Ectodermal cell (in vitro differentiated cells): ENCODE measurements at regions not wholly inside any gene's neighbourhood (a gene's known extent, or its start where the extent isn't known, plus 50 kb on each side); places are given as distances from the start of the nearest gene placed in this dataset.

Experiments
- H3K27ac ChIP-seq: 2 replicates; pipeline ENCODE4 v1.7.0; 2013; ENCODE audit warnings: mild to moderate bottlenecking, low read depth, low read length; ENCODE audit not compliant: insufficient read depth, poor library complexity, severe bottlenecking
- H3K27me3 ChIP-seq: 2 replicates; pipeline ENCODE4 v1.7.0; 2013; ENCODE audit warnings: mild to moderate bottlenecking, low read length; ENCODE audit not compliant: insufficient read depth, control insufficient read depth, poor library complexity, severe bottlenecking
- H3K36me3 ChIP-seq: one replicate; pipeline ENCODE4 v1.7.0; 2013; ENCODE audit warnings: low read length; ENCODE audit not compliant: control insufficient read depth, insufficient read depth
- H3K4me1 ChIP-seq: one replicate; pipeline ENCODE4 v1.7.0; 2013; ENCODE audit warnings: low read length; ENCODE audit not compliant: control insufficient read depth, insufficient read depth
- H3K4me3 ChIP-seq: 2 replicates; pipeline ENCODE4 v1.7.0; 2013; ENCODE audit warnings: low read depth, low read length, control low read depth; ENCODE audit not compliant: insufficient read depth
- H3K9me3 ChIP-seq: 2 replicates; pipeline ENCODE4 v1.7.0; 2013; ENCODE audit warnings: mild to moderate bottlenecking, low read length, moderate library complexity; ENCODE audit not compliant: control insufficient read depth
- WGBS, 2 experiments: methylation state at CpG; one replicate each; pipeline ENCODE4 v1.1.7; 2013; ENCODE audit warnings: missing lambda C conversion rate in 2 of 2; 5-methylcytosine and 5-hydroxymethylcytosine counted together

- 93 to 94% methylated on average over 2 to 3 of the region's 3 CpGs for WGBS, 2 experiments
- Histone ChIP-seq H3K36me3 (no peaks in the 10 kb centered on the region), H3K27ac (no peak overlapping the region), H3K4me1 (no peaks in the 10 kb centered on the region), H3K4me3 (no peak overlapping the region), H3K9me3 (no peaks in the 10 kb centered on the region), H3K27me3 (no peaks in the 10 kb centered on the region)
Measured at GRCh38 chr15:47352217-47352616, 365.1 kb upstream of the SEMA6D start.

- H3K27me3 ChIP-seq: no peaks in the 10 kb centered on the region
- no peaks in the 10 kb centered on the region for H3K9me3 ChIP-seq
- H3K4me1 ChIP-seq: no peaks in the 10 kb centered on the region
- H3K27ac ChIP-seq: no peak overlapping the region
- H3K36me3 ChIP-seq: no peaks in the 10 kb centered on the region
- H3K4me3 ChIP-seq: no peak overlapping the region
Measured at GRCh38 chr15:47355759-47356158, 361.5 kb upstream of the SEMA6D start.

GRCh38 chr15:47356297-47356696 is 361.0 kb upstream of the SEMA6D start:
- no peaks in the 10 kb centered on the region for H3K27me3 ChIP-seq
- 93 to 95% methylated on average over 1 of the region's 2 CpGs for WGBS, 2 experiments

GRCh38 chr15:47358876-47359275 is 358.4 kb upstream of the SEMA6D start:
- 50% methylated on average over 2 of the region's 2 CpGs for WGBS, 2 experiments

More at GRCh38 chr15:47356297-47356696, 361.0 kb upstream of the SEMA6D start:
- Histone ChIP-seq H3K36me3 (no peaks in the 10 kb centered on the region), H3K9me3 (no peaks in the 10 kb centered on the region), H3K27ac (no peak overlapping the region), H3K4me1 (no peaks in the 10 kb centered on the region), H3K4me3 (no peak overlapping the region)

GRCh38 chr15:47360305-47360704 is 357.0 kb upstream of the SEMA6D start:
- Histone ChIP-seq H3K27ac (no peak overlapping the region), H3K9me3 (no peaks in the 10 kb centered on the region), H3K4me3 (no peak overlapping the region), H3K36me3 (no peaks in the 10 kb centered on the region), H3K4me1 (peaks cover 14% of the 10 kb centered on the region), H3K27me3 (no peaks in the 10 kb centered on the region)

More at GRCh38 chr15:47358876-47359275, 358.4 kb upstream of the SEMA6D start:
- Histone ChIP-seq H3K9me3 (no peaks in the 10 kb centered on the region), H3K36me3 (no peaks in the 10 kb centered on the region), H3K27me3 (no peaks in the 10 kb centered on the region), H3K27ac (no peak overlapping the region), H3K4me1 (no peaks in the 10 kb centered on the region), H3K4me3 (no peak overlapping the region)

- H3K27me3 ChIP-seq: no peaks in the 10 kb centered on the region
- H3K4me1 ChIP-seq: peaks cover 14% of the 10 kb centered on the region
- no peak overlapping the region for H3K4me3 ChIP-seq
- WGBS, 2 experiments: 92 to 95% methylated on average over 8 of the region's 8 CpGs
- no peaks in the 10 kb centered on the region for H3K36me3 ChIP-seq
- no peak overlapping the region for H3K27ac ChIP-seq
- H3K9me3 ChIP-seq: no peaks in the 10 kb centered on the region
Measured at GRCh38 chr15:47362118-47362905, 355.0 kb upstream of the SEMA6D start.

- H3K27ac ChIP-seq: no peak overlapping the region
- no peaks in the 10 kb centered on the region for H3K27me3 ChIP-seq
- H3K4me3 ChIP-seq: no peak overlapping the region
- peaks cover 14% of the 10 kb centered on the region for H3K4me1 ChIP-seq
- no peaks in the 10 kb centered on the region for H3K9me3 ChIP-seq
- no peaks in the 10 kb centered on the region for H3K36me3 ChIP-seq
- WGBS, 2 experiments: 95 to 96% methylated on average over 5 of the region's 5 CpGs
Measured at GRCh38 chr15:47363653-47364052, 353.7 kb upstream of the SEMA6D start.

GRCh38 chr15:47364230-47365141 is 352.8 kb upstream of the SEMA6D start:
- 77 to 79% methylated on average over 9 of the region's 9 CpGs for whole genome bisulfite sequencing, 2 experiments
- Histone ChIP-seq H3K27me3 (no peaks in the 10 kb centered on the region), H3K4me1 (peaks cover 14% of the 10 kb centered on the region), H3K36me3 (no peaks in the 10 kb centered on the region), H3K4me3 (no peak overlapping the region), H3K9me3 (no peaks in the 10 kb centered on the region), H3K27ac (no peak overlapping the region)

- peaks cover 14% of the 10 kb centered on the region for H3K4me1 ChIP-seq
- H3K36me3 ChIP-seq: no peaks in the 10 kb centered on the region
- H3K9me3 ChIP-seq: no peaks in the 10 kb centered on the region
- no peak overlapping the region for H3K27ac ChIP-seq
- H3K27me3 ChIP-seq: no peaks in the 10 kb centered on the region
- WGBS, 2 experiments: 87 to 97% methylated on average over 2 of the region's 2 CpGs
- H3K4me3 ChIP-seq: no peak overlapping the region
Measured at GRCh38 chr15:47366884-47367283, 350.4 kb upstream of the SEMA6D start.

GRCh38 chr15:47367726-47368390 is 349.4 kb upstream of the SEMA6D start:
- Histone ChIP-seq H3K27ac (no peak overlapping the region), H3K27me3 (no peaks in the 10 kb centered on the region), H3K36me3 (no peaks in the 10 kb centered on the region), H3K9me3 (no peaks in the 10 kb centered on the region), H3K4me3 (no peak overlapping the region), H3K4me1 (peaks cover 14% of the 10 kb centered on the region)
- WGBS, 2 experiments: 94 to 96% methylated on average over 3 of the region's 3 CpGs
